H9 (cell line): ENCODE measurements at regions not wholly inside any gene's neighbourhood (a gene's known extent, or its start where the extent isn't known, plus 50 kb on each side); places are given as distances from the start of the nearest gene placed in this dataset.

Source experiments
- DNase-seq: peaks from one replicate; pipeline ENCODE4 v3.0.0-alpha.2; 2017
- H2AFZ ChIP-seq: one replicate; pipeline ENCODE4 v1.6.1; 2013; ENCODE audit warnings: mild to moderate bottlenecking, low read length, control low read depth, moderate library complexity
- H2AK5ac ChIP-seq: 2 replicates; pipeline ENCODE4 v1.6.1; 2013; ENCODE audit warnings: low read length, control low read depth, mixed read lengths; ENCODE audit not compliant: insufficient read length
- H2BK120ac ChIP-seq: one replicate; pipeline ENCODE4 v1.6.1; 2013; ENCODE audit warnings: low read depth, mild to moderate bottlenecking, low read length, control low read depth, inconsistent platforms; ENCODE audit not compliant: poor library complexity, severe bottlenecking
- H2BK12ac ChIP-seq: 2 replicates; pipeline ENCODE4 v1.6.1; 2013; ENCODE audit warnings: low read length, control low read depth, mixed read lengths, low read depth; ENCODE audit not compliant: insufficient read length
- H2BK15ac ChIP-seq: 2 replicates; pipeline ENCODE4 v1.6.1; 2013; ENCODE audit warnings: low read depth, low read length, control low read depth
- H2BK20ac ChIP-seq: one replicate; pipeline ENCODE4 v1.6.1; 2013; ENCODE audit warnings: low read depth, mild to moderate bottlenecking, low read length, control low read depth, inconsistent platforms; ENCODE audit not compliant: poor library complexity, severe bottlenecking
- H2BK5ac ChIP-seq: 2 replicates; pipeline ENCODE4 v1.6.1; 2013; ENCODE audit warnings: low read length, control low read depth, mixed read lengths; ENCODE audit not compliant: insufficient read length
- H3K14ac ChIP-seq: 2 replicates; pipeline ENCODE4 v1.6.1; 2013; ENCODE audit warnings: low read length, control low read depth; ENCODE audit not compliant: insufficient read depth
- H3K18ac ChIP-seq: 2 replicates; pipeline ENCODE4 v1.6.1; 2013; ENCODE audit warnings: low read depth, mild to moderate bottlenecking, mixed read lengths, low read length, control low read depth; ENCODE audit not compliant: insufficient read length
- H3K23ac ChIP-seq: 2 replicates; pipeline ENCODE4 v1.6.1; 2013; ENCODE audit warnings: low read length, control low read depth, mixed read lengths, low read depth; ENCODE audit not compliant: insufficient read length
- H3K23me2 ChIP-seq: 2 replicates; pipeline ENCODE4 v1.6.1; 2013; ENCODE audit warnings: low read depth, mild to moderate bottlenecking, mixed read lengths, low read length, control low read depth; ENCODE audit not compliant: insufficient read length, poor library complexity, severe bottlenecking
- H3K27ac ChIP-seq: 2 replicates; pipeline ENCODE4 v1.5.1; 2013; ENCODE audit warnings: low read length, control low read depth, mixed read lengths, low read depth; ENCODE audit not compliant: insufficient read length
- H3K27me3 ChIP-seq: 2 replicates; pipeline ENCODE4 v1.6.1; 2013; ENCODE audit warnings: low read length, control low read depth, inconsistent platforms; ENCODE audit not compliant: insufficient read depth
- H3K4ac ChIP-seq: 2 replicates; pipeline ENCODE4 v1.6.1; 2013; ENCODE audit warnings: low read depth, mild to moderate bottlenecking, control low read depth, inconsistent platforms, low read length, moderate library complexity
- H3K4me1 ChIP-seq: 2 replicates; pipeline ENCODE4 v1.6.1; 2013; ENCODE audit warnings: low read length, control low read depth, inconsistent platforms; ENCODE audit not compliant: insufficient read depth
- H3K4me2 ChIP-seq: 2 replicates; pipeline ENCODE4 v1.6.1; 2013; ENCODE audit warnings: low read length, control low read depth, mixed read lengths; ENCODE audit not compliant: insufficient read length, insufficient read depth
- H3K56ac ChIP-seq: 2 replicates; pipeline ENCODE4 v1.6.1; 2013; ENCODE audit warnings: low read depth, mild to moderate bottlenecking, mixed read lengths, low read length, control low read depth; ENCODE audit not compliant: insufficient read length
- H3K79me1 ChIP-seq: 2 replicates; pipeline ENCODE4 v1.6.1; 2013; ENCODE audit warnings: low read depth, mild to moderate bottlenecking, moderate library complexity, low read length, control low read depth, inconsistent platforms; ENCODE audit not compliant: insufficient read depth, poor library complexity, severe bottlenecking
- H3K79me2 ChIP-seq: 2 replicates; pipeline ENCODE4 v1.6.1; 2013; ENCODE audit warnings: low read length, control low read depth, inconsistent platforms; ENCODE audit not compliant: insufficient read depth
- H3K9ac ChIP-seq: 2 replicates; pipeline ENCODE4 v1.6.1; 2013; ENCODE audit warnings: low read length, control low read depth, mixed read lengths; ENCODE audit not compliant: insufficient read length; ENCODE audit errors: extremely low read depth
- H3K9me3 ChIP-seq: one replicate; pipeline ENCODE4 v1.6.1; 2013; ENCODE audit warnings: low read depth, low read length, inconsistent platforms; ENCODE audit not compliant: control insufficient read depth
- H3T11ph ChIP-seq: one replicate; pipeline ENCODE4 v1.6.1; 2013; ENCODE audit warnings: mild to moderate bottlenecking, low read length, control low read depth, inconsistent platforms
- H4K20me1 ChIP-seq: one replicate; pipeline ENCODE4 v1.6.1; 2013; ENCODE audit not compliant: control insufficient read depth, insufficient read length, insufficient read depth
- H4K5ac ChIP-seq: 2 replicates; pipeline ENCODE4 v1.6.1; 2013; ENCODE audit warnings: low read depth, mild to moderate bottlenecking, mixed read lengths, low read length, control low read depth; ENCODE audit not compliant: insufficient read length
- H4K8ac ChIP-seq: replicated peaks from 2 replicates; pipeline ENCODE4 v1.6.1; 2013; ENCODE audit warnings: low read length, control low read depth, mixed read lengths, low read depth; ENCODE audit not compliant: insufficient read length
- H4K91ac ChIP-seq: 2 replicates; pipeline ENCODE4 v1.6.1; 2013; ENCODE audit warnings: low read depth, mild to moderate bottlenecking, moderate library complexity, mixed read lengths, low read length, control low read depth; ENCODE audit not compliant: insufficient read length
- H3K27ac Mint-ChIP-seq, 3 experiments: 2 replicates in 2 of 3; 3 replicates in 1 of 3; pipeline ENCODE4 v1.8.0; 2020 to 2021; ENCODE audit warnings: mixed read lengths in 3 of 3, mild to moderate bottlenecking in 1 of 3, moderate library complexity in 1 of 3
- H3K27me3 Mint-ChIP-seq: 2 replicates; pipeline ENCODE4 v1.8.0; 2021; ENCODE audit warnings: low read depth, mild to moderate bottlenecking, moderate library complexity, mixed read lengths
- H3K36me3 Mint-ChIP-seq, 3 experiments: 2 replicates in 2 of 3; 3 replicates in 1 of 3; pipeline ENCODE4 v1.8.0; 2020 to 2021; ENCODE audit warnings: low read depth in 3 of 3, mixed read lengths in 3 of 3; ENCODE audit not compliant: insufficient read depth in 1 of 3
- H3K4me1 Mint-ChIP-seq, 2 experiments: 2 replicates each; pipeline ENCODE4 v1.8.0; 2020; ENCODE audit warnings: mixed read lengths in 2 of 2
- H3K4me3 Mint-ChIP-seq, 2 experiments: 2 replicates in 1 of 2; 3 replicates in 1 of 2; pipeline ENCODE4 v1.8.0; 2020 to 2021; ENCODE audit warnings: mild to moderate bottlenecking in 2 of 2, mixed read lengths in 2 of 2, moderate library complexity in 1 of 2
- H3K9me3 Mint-ChIP-seq, 2 experiments: 2 replicates in 1 of 2; 3 replicates in 1 of 2; pipeline ENCODE4 v1.8.0; 2020; ENCODE audit warnings: mild to moderate bottlenecking in 2 of 2, mixed read lengths in 2 of 2, moderate library complexity in 1 of 2
- WGBS: extraction: QIAGEN DNeasy Blood & Tissue Kit; methylation state at CpG from one replicate; pipeline ENCODE4 v1.1.7; 2013; ENCODE audit warnings: missing lambda C conversion rate, low lambda C conversion rate, mixed read lengths; ENCODE audit not compliant: insufficient read length; ENCODE audit errors: extremely low coverage; 5-methylcytosine and 5-hydroxymethylcytosine counted together
- TF ChIP-seq, protein P1 (sequence below): fragments of 200-600 bp; sonication (generic); conservative IDR thresholded peaks from 3 replicates; pipeline ENCODE4 v1.8.0; 2021; ENCODE audit warnings: antibody characterized with exemption, mild to moderate bottlenecking

DNA sequence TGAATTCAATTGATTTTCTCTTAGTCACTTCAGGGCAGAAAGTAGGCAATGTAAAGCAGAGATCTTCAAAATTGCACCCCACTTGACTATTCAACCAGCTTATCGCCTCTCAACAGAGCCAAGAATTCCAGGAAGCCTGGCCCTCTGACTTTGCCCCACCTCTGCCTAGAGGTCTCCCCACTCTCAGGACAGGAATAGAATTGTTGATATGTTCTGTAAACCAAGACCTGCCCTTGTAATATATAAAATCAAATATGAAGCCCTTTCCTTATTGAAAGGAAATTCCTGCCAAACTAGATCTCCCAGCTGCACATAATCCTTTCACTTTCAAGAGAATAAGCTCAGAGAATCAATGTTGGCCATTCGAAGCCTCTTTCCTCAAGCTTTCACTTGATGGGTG, 116.1 kb upstream of the DPT start:
- H2AK5ac ChIP-seq = no peak overlapping the region
- no peak overlapping the region for H2AFZ ChIP-seq
- Mint-ChIP-seq H3K9me3 (no peaks in the 10 kb centered on the region), H3K27me3 (no peaks in the 10 kb centered on the region), H3K4me1 (peaks cover 8 to 22% of the 10 kb centered on the region in 2 experiments; a peak in 3 of 4 replicates), H3K27ac (no peak overlapping the region), H3K4me3 (no peak overlapping the region), H3K36me3 (no peaks in the 10 kb centered on the region)
- no peak overlapping the region for H2BK20ac ChIP-seq
- no peak overlapping the region for H2BK5ac ChIP-seq
- H3K4me2 ChIP-seq = no peak overlapping the region
- no peak overlapping the region for H3K14ac ChIP-seq
- H2BK120ac ChIP-seq = no peak overlapping the region
- no peaks in the 10 kb centered on the region for H3K9me3 ChIP-seq
- no peak overlapping the region for H2BK15ac ChIP-seq
- H3K4ac ChIP-seq = no peak overlapping the region
- H4K8ac ChIP-seq = no peak overlapping the region
- no peaks in the 10 kb centered on the region for H3K23me2 ChIP-seq
- H3T11ph ChIP-seq = no peak overlapping the region
- no peaks in the 10 kb centered on the region for H3K79me2 ChIP-seq
- WGBS = no CpG with 5 or more reads among the region's 2 CpGs
- H3K18ac ChIP-seq = no peak overlapping the region
- H3K23ac ChIP-seq = no peak overlapping the region
- H3K27me3 ChIP-seq = no peaks in the 10 kb centered on the region
- no peak overlapping the region for H4K5ac ChIP-seq
- TF ChIP-seq, protein P1, sequence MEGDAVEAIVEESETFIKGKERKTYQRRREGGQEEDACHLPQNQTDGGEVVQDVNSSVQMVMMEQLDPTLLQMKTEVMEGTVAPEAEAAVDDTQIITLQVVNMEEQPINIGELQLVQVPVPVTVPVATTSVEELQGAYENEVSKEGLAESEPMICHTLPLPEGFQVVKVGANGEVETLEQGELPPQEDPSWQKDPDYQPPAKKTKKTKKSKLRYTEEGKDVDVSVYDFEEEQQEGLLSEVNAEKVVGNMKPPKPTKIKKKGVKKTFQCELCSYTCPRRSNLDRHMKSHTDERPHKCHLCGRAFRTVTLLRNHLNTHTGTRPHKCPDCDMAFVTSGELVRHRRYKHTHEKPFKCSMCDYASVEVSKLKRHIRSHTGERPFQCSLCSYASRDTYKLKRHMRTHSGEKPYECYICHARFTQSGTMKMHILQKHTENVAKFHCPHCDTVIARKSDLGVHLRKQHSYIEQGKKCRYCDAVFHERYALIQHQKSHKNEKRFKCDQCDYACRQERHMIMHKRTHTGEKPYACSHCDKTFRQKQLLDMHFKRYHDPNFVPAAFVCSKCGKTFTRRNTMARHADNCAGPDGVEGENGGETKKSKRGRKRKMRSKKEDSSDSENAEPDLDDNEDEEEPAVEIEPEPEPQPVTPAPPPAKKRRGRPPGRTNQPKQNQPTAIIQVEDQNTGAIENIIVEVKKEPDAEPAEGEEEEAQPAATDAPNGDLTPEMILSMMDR = no peak
- no peak overlapping the region for H2BK12ac ChIP-seq
- no peak overlapping the region for H4K91ac ChIP-seq
- H3K4me1 ChIP-seq = peaks cover 3% of the 10 kb centered on the region; the same call in 1 of the 2 replicates
- H3K56ac ChIP-seq = no peak overlapping the region
- no peaks in the 10 kb centered on the region for H3K79me1 ChIP-seq
- no peak for DNase-seq
- no peaks in the 10 kb centered on the region for H4K20me1 ChIP-seq
- H3K9ac ChIP-seq = no peak overlapping the region
- no peak overlapping the region for H3K27ac ChIP-seq
